Body of pancreas (tissue), 4 donors: ENCODE measurements at regions not wholly inside any gene's neighbourhood (a gene's known extent, or its start where the extent isn't known, plus 50 kb on each side); places are given as distances from the start of the nearest gene placed in this dataset.

ENCODE experiments used
- POLR2A ChIP-seq, 3 donors: fragments of 450-650 bp; IDR thresholded peaks; one replicate each; pipeline ENCODE4 v1.6.1; 2016; ENCODE audit warnings: antibody characterized with exemption in 3 of 3, mild to moderate bottlenecking in 2 of 3
- TF ChIP-seq, protein P1 (sequence below), 7 experiments: fragments of 450-650 bp in 4 of 7; fragments of 200-600 bp in 3 of 7; sonication (generic) in 3 of 7; IDR thresholded peaks; one replicate each; pipeline ENCODE4 v1.5.1; 2016 to 2019; ENCODE audit warnings: antibody characterized with exemption in 7 of 7

- TF ChIP-seq, protein P1, sequence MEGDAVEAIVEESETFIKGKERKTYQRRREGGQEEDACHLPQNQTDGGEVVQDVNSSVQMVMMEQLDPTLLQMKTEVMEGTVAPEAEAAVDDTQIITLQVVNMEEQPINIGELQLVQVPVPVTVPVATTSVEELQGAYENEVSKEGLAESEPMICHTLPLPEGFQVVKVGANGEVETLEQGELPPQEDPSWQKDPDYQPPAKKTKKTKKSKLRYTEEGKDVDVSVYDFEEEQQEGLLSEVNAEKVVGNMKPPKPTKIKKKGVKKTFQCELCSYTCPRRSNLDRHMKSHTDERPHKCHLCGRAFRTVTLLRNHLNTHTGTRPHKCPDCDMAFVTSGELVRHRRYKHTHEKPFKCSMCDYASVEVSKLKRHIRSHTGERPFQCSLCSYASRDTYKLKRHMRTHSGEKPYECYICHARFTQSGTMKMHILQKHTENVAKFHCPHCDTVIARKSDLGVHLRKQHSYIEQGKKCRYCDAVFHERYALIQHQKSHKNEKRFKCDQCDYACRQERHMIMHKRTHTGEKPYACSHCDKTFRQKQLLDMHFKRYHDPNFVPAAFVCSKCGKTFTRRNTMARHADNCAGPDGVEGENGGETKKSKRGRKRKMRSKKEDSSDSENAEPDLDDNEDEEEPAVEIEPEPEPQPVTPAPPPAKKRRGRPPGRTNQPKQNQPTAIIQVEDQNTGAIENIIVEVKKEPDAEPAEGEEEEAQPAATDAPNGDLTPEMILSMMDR (IDR thresholded peaks at IDR 0.05): no peak
- TF ChIP-seq POLR2A (IDR thresholded peaks at IDR 0.05): no peak
These were observed 231.9 kb downstream of the BCL11B start for GRCh38 chr14:99040052-99040451.
